NCI-H1105 treated with DMSO at 0.1 percent for 48 hours (cell line): ENCODE measurements at regions not wholly inside any gene's neighbourhood (a gene's known extent, or its start where the extent isn't known, plus 50 kb on each side); places are given as distances from the start of the nearest gene placed in this dataset.

Experiments
- DNase-seq: peaks from one replicate; lab custom pipeline; 2025; lab: John Stamatoyannopoulos, UW

DNA sequence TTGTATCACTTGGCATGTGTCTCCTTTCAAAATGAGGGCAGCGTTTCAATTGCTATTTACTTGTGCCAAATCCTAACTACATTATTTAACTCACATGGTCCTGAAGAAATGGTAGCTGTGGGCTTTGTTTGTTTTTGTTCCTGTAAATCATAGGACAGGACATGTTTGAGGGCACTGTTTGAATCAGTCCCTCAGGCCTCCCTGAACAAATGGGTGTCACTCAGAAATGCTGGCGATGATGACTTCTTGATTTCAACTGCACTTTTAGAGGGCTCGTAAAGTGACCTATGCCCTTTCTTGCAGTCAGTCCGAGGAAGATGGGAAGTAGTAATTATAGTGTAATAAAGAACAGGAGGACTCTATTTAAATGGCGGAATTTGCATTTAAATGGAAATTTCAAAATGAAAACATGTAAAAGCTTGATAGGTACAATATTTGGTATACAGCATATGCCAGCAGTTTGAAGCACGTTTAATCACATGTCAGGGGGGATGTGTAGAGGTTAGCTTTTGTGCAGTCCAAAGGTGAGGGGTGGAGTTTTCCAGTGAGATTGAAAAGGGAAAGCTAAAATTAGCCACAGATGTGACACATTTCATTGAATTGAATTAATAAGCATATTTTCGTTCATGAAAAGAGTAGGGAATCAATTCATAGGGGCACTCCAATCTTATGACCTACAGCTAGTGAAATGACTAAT is 1958.7 kb upstream of the IGFBP7 start:
- DNase-seq, result peak; percentile 36

DNA sequence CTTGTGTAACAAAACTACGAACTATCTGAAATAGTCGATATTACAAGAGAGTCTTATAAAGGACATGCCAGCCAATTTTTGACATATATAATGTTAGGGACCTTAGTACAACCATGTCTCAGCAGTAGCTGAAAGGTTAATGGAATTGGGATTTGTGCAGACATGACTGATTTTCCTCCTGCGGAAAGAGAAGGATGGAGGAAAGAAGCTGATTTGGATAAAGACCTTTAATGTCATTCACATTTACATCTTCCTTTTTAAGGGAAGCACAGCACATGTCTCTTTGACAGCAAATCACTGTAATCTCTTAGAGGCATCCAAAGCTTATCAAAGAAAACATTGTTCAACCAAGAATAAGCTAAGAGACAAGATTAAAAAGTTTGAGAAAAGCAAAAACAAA is 1976.2 kb upstream of the IGFBP7 start:
- no peak for DNase-seq

DNA sequence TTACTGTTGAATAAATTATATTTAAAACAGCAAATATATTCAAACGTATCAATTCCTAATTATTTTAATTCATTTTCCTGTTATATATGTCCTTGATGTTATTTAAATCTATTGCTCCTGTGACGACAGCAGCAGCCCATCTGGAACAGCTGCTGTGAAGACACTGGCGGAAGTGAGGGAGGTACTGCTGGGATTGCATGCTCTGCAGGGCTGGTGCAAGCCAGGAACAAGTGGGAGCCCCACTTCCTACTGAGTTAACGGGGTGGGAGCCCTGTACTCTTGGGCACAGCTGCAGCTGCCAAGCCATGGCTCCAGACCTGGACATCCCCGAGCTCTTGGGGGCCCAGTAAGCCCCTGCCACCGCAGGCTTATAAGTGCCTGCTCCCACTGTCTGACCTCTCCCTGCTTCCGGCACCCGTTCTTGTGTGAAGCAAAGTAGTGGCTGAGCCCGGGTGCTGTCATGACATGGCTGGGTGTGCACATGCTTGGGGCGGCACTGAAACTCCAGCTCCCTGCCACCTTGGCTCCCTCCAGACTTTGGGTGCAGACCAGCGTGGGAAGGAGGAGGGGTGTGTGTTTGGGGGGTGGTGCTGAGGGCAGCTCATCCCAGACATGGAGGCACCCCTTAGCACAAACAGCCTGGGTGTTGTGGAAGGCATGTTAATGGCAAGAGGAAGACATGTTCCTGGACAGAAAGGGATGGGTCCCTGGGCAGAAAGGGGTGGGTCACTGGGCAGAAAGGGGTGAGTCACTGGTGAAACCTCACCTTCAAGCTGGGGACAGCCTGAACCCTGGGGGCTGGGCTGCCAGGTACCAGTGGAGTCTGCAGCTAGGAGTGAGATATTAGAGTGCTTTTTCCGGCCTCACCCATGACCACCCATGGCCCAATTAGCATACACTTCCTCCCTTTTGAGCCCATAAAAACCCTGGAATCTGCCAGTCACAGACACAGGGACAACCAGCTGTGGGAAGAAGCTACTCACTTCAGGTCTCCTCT is 1981.3 kb upstream of the IGFBP7 start:
- DNase-seq, result no peak

DNA sequence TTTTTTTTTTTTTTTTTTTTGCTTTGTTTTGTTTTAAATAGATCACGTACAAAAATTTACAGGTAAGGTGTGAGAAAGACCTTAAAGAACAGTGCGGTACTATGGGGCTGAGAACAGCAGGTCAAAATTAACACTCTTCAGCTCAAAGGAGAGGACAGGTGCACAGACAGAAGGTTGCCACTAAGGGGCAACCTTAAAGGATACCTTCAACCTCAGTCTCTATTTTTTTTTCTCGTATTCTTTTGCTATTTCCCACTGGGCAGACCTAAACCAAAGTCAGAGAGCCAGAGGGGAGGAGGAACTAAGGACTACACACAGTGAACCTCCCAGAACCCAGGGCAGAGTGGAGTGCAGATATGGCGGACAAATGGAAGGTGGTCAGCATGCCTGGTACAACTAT is 1984.3 kb upstream of the IGFBP7 start:
- DNase-seq, result no peak

DNA sequence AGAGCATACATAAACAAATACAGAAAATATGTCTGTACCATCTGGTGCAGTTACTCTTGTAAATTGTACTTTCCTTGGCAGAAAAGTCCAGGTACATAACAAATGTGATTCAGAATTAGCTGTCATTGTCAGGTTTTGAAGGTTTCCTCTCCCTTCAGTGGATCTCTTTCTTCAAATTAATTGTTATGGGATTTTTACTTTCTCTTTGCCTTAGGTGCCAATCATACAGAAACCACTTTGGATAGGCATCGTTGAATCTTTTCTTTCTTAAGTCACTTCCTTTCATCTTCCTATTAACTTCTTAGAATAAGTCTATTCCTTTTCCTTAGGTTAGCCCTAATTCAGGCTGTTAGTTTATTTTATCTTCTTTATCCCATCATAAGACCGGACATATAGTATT is 1992.1 kb upstream of the IGFBP7 start:
- DNase-seq, result no peak

DNA sequence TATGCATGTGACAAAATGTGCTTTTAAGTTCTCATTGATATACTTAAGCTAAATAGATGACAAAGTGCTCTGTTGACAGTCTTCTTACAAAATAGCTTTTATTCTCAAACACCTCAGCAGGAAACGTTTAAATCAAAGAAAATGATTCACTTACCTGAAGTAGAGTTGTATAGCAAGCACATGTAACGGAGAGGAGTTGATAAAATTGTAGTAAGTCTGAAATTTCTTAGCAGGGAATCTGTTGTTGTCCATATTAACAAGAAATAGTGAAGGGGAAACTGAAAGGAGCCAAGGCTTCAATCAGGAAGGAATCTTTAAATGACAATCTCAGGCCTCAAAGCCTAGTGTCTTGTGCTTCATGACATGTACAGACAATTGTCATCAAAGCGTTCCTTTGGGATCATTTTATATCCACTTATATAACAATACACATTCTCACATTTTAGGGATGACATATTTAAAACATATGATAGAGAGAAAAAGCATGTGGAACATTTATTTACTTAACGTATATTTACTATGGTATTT is 2010.2 kb upstream of the IGFBP7 start:
- no peak for DNase-seq

DNA sequence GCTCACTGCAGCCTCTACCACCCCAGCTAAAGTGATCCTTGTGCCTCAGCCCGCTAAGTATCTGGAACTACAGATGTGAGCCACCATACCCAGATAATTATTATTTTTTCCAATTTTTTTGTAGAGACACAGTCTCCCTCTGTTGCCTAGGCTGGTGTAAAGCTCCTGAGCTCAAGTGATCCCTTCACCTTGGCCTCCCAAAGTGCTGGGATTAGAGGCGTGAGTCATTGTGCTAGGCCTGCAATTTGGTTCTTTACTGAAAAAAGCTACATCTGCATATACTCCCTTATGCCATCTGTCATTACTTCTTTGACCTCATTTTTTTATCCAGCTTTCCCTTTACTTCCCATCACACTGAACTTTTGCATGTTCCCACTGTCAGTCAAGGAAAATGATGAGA is 2012.4 kb upstream of the IGFBP7 start:
- no peak for DNase-seq

DNA sequence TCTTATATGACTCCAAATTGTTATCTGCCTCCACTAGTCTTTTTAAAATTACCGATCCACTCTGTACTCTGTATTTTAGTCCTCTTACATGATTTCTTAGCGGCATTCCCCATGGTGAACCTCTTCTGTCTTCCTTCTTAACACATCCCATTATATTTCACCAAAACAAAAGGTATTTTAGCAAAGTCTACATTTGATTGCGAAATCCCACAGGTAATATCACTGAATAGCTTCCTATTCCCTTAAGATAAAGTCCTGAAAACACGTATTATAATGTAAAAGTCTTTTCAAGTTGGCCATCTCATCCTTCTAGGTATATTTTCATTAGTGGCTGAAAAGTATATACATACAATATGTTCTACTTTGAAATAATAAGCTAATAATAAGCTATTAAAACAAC is 2016.0 kb upstream of the IGFBP7 start:
- DNase-seq, result no peak

DNA sequence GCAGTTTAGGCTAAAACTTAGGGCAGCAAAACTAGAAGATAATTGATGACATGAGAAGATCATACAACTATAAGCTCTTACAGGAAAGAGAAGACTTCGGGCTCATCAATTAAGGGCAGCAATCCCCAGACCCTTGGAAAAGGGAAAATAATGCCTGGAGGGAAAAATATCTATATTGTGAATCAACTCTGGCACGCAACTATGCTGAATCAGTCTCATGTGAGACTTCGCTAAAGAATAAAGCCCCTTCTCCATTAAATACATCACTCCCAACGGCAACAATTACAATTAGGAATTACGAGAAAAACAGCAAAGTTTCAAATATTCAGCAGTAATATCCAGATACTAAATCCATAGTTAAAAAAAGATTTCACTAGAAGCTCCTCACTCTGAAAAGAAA is 2016.8 kb upstream of the IGFBP7 start:
- no peak for DNase-seq

DNA sequence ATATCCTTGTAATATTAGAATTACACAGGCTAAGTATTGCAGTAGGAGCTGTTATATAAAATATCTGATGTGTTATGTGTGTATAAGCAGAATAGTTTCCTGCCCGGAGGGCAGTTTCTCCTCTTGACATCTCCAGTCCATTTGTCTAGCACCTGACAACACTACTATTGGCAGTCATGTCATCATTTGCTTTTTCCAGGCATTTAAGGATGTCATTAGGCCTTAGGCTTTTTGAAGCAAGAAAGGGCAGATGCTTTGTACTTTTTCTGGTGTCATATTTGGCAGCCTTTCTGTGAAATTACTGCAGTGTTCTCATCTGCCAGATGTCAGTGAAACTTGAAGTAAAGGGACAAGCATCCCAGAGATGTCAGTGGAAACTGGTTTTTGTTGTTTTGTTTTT is 2017.6 kb upstream of the IGFBP7 start:
- peak; percentile 22 for DNase-seq

DNA sequence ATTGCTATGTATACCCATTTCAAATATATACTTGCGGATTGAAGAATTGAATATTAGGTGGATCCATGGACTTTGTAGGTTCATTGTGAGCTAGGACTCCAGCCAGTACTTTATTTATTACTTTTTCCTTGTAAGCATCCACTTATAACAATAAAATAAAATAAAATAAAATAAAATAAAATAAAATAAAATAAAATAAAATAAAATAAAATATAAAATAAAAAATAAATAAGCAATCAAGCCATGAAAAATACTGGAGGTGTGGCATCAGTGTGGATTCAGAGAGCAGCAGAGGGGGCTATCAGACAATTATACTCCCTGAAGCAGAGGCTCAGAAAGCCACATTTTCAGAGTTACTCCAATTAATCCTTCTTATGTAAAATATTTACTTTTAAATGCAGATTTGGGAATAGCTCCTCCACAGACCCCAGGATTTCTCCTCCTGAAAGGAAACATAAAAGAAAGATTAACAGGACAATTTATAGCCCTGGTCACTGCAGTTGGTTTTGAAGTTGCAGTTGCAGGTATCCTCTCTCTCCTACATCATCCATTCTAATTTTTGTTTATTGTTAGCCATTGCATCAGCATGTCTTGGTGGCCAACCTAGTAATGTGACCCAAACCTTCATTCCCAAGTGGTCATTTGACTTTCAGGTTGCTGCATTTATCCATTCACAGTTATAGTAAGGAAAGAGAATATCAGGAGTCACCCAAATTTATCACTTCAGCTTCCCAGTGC is 2025.2 kb upstream of the IGFBP7 start:
- no peak for DNase-seq

DNA sequence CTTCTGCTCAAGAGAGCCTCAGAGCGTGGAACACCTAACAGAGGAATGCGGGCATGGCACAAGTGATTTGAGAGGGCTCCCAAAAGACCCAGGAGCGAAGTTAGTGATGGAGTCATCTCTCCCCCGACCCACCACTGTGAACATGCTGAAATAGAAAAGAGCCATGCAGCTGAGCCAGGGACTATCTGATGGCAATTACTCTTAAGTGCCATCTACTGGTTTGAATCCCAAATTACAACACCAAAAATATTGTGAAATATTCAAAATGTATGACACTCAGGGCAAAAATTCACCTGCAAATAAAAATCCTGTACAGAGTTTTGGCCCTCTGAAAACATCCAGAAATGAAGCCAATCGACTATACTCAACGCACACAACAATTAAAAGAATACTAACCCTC is 2038.9 kb upstream of the ADGRL3 start:
- DNase-seq, result no peak

DNA sequence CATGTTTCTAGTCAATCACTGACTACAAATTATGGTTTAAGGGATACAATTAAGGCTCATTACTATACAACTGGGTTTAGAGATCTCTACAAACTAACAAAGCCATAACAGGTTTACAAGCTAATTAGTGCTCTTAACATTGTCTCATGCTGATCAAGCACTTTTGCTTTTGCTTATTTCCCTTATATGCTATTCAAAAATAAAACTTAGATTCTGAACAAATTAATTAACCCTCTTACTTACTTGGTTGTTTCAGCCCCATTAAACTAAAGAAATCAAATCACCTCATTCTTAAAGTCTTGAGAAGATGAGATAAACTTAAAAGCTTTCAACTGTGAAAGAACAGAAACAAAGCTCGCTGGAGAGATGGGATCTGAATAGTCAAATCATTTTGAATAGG is 2024.5 kb upstream of the ADGRL3 start:
- DNase-seq, result peak; percentile 18

DNA sequence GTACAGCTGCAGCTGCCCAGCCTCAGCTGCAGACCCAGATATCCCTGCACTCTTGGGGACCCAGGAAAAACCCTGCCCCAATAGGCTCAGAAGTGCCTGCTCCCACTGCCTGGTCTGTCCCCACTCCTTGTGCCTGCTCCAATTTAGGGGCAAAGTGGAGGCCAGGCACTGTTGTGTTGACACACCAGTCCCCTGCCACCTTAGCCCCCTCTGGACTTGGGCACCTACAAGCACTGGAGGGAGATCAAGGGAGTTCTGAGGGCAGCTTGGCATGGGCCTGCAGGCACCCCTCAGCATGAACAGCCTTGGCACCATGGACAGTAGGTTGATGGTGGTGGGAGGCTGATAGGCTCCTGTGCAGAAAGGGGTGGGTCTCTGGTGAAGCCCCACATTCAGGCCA is 2020.8 kb upstream of the ADGRL3 start:
- no peak for DNase-seq

DNA sequence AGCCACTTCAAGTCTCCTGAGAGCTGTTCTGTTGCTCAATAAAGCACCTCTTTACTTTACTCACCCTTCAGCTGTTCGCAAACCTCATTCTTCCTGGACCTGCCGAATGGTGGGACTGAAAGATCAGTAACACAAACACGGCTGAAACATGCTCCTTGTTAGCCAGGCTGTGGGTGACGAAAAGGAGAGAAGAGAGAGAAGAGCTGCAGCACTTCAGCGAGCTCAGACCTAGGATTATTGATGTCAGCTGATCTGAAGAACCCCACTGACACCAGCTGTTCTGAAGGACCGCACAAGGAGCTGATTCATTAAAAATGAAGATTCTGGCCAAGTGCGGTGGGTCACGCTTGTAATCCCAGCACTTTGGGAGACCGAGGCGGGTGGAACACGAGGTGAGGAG is 2020.0 kb upstream of the ADGRL3 start:
- DNase-seq, result no peak

DNA sequence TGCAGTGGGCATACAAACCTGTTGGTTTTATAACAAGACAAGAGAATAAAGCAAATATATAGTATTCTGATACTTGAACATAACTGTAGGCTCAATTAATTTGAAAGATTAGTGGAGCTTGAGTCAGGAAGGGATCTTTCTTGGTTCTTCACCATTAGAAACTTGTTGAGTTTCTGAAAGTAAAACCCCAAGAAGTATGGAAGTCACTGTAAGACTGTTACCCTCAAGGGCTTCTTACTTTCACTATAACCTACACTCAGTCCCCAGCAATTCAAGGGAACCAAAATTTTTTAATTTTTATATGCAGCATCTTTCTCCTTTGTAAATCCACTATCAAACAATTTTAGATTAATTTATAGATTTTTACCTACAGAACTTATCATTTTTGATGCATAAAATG is 2019.2 kb upstream of the ADGRL3 start:
- no peak for DNase-seq

DNA sequence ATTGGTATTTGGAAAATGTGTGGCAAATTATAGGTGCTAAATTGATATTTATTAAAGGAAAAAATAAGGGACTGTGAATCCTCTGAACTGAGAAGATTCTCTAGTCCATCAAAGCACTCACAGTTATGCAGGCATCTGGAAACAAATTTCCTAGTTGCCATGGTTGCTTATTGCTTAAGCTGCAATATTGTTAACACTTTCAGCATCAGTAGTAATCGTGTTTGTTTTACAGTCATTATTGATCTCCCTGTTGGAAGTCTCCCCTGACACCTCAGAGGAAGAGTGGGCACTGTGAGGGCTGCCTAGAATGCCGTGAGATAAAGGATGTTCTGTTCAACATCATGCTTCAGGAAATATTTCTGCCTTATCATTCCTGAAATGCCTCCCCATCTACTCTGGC is 2004.3 kb upstream of the ADGRL3 start:
- DNase-seq, result no peak

DNA sequence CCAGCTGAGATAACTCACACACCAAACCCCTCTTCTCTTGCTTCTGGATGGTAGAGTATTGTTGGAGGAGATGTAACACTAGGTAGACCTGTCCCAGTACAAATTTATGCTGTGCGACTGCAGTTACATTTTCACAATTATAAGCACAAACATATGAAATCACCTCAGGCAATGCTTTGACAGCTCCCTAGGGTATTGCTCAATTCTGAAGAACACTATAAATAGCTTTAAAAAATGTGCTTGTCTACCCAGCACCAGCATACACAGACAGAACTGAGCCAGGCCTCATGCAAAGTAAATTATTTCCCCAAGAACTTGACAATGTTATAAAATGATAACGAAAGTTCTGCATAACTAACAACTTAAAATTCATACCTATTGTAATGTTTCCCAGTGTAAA is 1999.1 kb upstream of the ADGRL3 start:
- no peak for DNase-seq

DNA sequence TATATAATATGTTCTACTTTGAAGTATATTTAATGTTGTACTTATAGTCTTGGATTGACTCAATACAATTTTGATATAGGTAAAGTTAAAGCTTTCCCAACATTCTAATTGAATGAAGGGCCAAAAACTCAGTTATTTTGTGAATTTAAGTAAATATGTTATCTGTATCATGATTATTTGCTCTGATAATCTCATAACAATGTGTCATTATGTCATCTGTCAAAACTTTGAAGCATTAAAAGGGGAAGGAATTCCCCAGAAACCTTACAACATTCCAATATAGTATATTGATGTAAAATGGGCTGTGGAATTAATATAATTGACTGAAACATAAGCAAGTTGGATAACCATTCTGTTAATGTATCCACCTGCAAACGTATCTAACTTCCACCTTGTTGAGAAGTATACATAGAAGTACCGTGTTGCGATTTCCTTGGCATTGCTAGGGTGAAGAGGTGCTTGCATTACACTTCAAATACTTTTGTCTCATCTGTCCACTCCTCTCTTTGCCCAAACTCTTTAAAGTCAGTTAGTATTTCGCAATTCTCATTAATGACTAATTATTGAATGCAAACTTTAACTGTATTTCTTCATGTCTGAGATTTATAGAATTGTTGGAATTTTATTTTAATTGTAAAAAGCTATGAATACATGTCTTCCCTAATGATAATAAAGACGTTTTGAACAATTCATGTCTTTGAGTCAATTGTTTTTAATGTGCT is 1982.1 kb upstream of the ADGRL3 start:
- DNase-seq, result no peak

DNA sequence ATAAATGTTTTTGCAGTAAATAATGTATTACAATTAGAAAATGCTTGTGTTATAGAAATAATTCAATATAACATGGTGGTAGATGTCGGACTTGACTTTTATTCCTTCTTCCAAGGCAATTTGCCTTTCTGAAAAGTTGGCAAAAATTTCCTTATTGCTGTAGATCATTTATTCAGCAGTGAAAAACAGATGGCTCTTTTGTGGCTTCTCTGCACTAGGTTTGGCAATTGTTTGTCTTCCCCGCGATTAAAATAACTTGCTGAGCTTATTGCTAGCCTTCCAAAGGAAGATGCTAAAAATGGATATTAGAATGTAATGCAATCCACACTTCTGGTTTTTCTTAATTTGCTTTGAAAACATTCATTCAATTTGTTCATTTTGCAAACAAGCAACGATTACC is 1977.9 kb upstream of the ADGRL3 start:
- DNase-seq, result no peak

DNA sequence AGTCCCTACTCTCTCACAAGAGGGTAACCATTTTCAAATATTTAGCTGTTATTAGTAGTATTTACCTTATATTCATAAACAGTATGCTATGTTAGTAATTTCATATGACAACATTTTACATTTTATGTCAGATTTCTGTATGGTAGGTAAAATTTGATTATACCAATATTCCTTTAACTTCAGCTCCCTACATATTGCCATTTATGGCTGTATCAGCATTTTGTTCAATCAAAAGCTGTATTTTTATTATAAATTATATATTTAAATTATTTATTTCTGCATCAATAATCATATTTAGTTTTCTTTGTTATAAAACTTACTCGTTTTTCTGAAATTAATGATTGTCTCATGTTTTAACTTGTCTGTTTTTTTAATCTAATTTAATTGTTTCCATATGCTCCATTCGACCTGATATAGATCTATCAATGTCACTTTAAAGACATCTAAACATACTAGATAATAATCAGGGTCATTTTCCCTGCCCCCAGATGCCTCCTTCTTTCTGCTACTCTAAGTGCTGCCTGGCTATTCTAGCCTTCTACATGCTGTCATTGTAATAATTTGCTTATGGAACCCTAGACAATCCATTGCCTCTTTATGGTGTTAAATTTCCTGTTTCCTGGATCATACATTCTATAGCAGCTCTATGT is 1976.7 kb upstream of the ADGRL3 start:
- no peak for DNase-seq
